OCI-LY3 (cell line): ENCODE measurements at regions not wholly inside any gene's neighbourhood (a gene's known extent, or its start where the extent isn't known, plus 50 kb on each side); places are given as distances from the start of the nearest gene placed in this dataset.

Experiments
- H2AFZ ChIP-seq: fragments of 200-600, 300-600 bp; shearing (Covaris generic); 2 replicates; pipeline ENCODE4 v1.6.0; 2014; ENCODE audit warnings: antibody characterized with exemption, low read depth, low read length
- H3K27ac ChIP-seq: fragments of 200-600, 300-600 bp; sonication (generic); 2 replicates; pipeline ENCODE4 v1.5.1; 2014; ENCODE audit warnings: mild to moderate bottlenecking, low read length, moderate library complexity, mixed read lengths
- H3K27me3 ChIP-seq: fragments of 200-600, 300-600 bp; sonication (generic); 2 replicates; pipeline ENCODE4 v1.6.1; 2014; ENCODE audit warnings: low read depth, low read length, mixed read lengths
- H3K36me3 ChIP-seq: fragments of 200-600, 300-600 bp; sonication (generic); replicated peaks from 2 replicates; pipeline ENCODE3; 2014; ENCODE audit warnings: low read depth, low read length, mixed read lengths
- H3K4me1 ChIP-seq: fragments of 300-600, 200-600 bp; sonication (generic); 2 replicates; pipeline ENCODE4 v1.6.1; 2014; ENCODE audit warnings: low read length, mixed read lengths
- H3K4me2 ChIP-seq: fragments of 200-600, 300-600 bp; sonication (generic); 2 replicates; pipeline ENCODE4 v1.6.1; 2014; ENCODE audit warnings: low read length, mixed read lengths
- H3K4me3 ChIP-seq: fragments of 300-600, 200-600 bp; sonication (generic); 2 replicates; pipeline ENCODE4 v1.5.1; 2014; ENCODE audit warnings: antibody characterized with exemption, mild to moderate bottlenecking, low read length, moderate library complexity
- H3K79me2 ChIP-seq: fragments of 300-600, 200-600 bp; shearing (Covaris generic); 2 replicates; pipeline ENCODE4 v1.6.1; 2014; ENCODE audit warnings: mild to moderate bottlenecking, low read length, mixed read lengths
- H3K9ac ChIP-seq: fragments of 300-600, 200-600 bp; shearing (Covaris generic); 2 replicates; pipeline ENCODE4 v1.6.0; 2014; ENCODE audit warnings: mild to moderate bottlenecking, low read length, moderate library complexity
- H3K9me3 ChIP-seq: fragments of 200-600, 300-600 bp; shearing (Covaris generic); 2 replicates; pipeline ENCODE4 v1.6.1; 2014; ENCODE audit warnings: low read length, mixed read lengths; ENCODE audit not compliant: insufficient read depth
- H4K20me1 ChIP-seq: fragments of 200-600, 300-600 bp; sonication (generic); 2 replicates; pipeline ENCODE4 v1.6.1; 2016; ENCODE audit warnings: low read length, mixed read lengths; ENCODE audit not compliant: insufficient read depth
- EZH2phosphoT487 ChIP-seq: fragments of 200-600 bp; shearing (Covaris generic); IDR thresholded peaks from 2 replicates; pipeline ENCODE4 v1.6.1; 2018; ENCODE audit warnings: antibody characterized with exemption, mixed run types, low read depth
- TF ChIP-seq, protein P1 (sequence below): fragments of 200-600, 300-600 bp; sonication (generic); IDR thresholded peaks from 2 replicates; pipeline ENCODE4 v1.5.1; 2014; ENCODE audit warnings: antibody characterized with exemption, low read length, low read depth

DNA sequence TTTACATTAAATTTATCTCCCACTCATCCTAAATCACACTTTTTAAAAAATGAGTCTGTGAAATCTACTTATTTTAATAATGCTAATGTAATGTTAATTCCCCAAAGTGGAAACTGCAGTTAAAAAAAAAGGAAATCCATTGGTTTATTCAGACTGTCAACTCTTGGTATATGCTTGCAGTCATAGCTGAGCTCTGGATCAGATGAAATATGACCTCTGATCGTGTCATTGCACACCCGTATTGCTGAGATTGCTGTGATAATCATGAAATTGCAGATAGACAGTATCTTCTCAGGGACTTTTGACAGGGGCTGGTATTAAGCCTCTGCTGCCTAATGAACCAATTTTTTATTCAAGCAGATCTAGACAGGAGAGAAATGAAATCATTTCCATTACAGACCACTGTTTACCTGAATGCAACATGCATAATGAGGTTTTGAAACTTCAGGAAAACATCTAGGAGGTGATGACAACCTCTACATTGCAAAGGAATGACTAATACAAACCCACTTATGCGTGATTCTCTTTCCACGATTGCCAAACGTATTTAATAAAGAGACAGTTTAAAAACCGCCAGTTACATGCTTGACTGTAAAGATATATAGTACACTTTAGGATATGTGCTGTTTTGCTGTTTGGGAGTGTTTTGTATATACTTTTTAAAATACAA, 138.3 kb upstream of the PUDP start:
- no peak overlapping the region for H3K4me2 ChIP-seq
- no peaks in the 10 kb centered on the region for H3K27me3 ChIP-seq
- H4K20me1 ChIP-seq, result no peaks in the 10 kb centered on the region
- no peak overlapping the region for H3K27ac ChIP-seq
- H3K79me2 ChIP-seq, result no peaks in the 10 kb centered on the region
- no peaks in the 10 kb centered on the region for H3K4me1 ChIP-seq
- H2AFZ ChIP-seq, result no peak overlapping the region
- H3K9ac ChIP-seq, result no peak overlapping the region
- H3K9me3 ChIP-seq, result no peaks in the 10 kb centered on the region
- no peak overlapping the region for H3K4me3 ChIP-seq
- no peaks in the 10 kb centered on the region for H3K36me3 ChIP-seq
- TF ChIP-seq EZH2phosphoT487, result no peak
- TF ChIP-seq, protein P1, sequence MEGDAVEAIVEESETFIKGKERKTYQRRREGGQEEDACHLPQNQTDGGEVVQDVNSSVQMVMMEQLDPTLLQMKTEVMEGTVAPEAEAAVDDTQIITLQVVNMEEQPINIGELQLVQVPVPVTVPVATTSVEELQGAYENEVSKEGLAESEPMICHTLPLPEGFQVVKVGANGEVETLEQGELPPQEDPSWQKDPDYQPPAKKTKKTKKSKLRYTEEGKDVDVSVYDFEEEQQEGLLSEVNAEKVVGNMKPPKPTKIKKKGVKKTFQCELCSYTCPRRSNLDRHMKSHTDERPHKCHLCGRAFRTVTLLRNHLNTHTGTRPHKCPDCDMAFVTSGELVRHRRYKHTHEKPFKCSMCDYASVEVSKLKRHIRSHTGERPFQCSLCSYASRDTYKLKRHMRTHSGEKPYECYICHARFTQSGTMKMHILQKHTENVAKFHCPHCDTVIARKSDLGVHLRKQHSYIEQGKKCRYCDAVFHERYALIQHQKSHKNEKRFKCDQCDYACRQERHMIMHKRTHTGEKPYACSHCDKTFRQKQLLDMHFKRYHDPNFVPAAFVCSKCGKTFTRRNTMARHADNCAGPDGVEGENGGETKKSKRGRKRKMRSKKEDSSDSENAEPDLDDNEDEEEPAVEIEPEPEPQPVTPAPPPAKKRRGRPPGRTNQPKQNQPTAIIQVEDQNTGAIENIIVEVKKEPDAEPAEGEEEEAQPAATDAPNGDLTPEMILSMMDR, result no peak

DNA sequence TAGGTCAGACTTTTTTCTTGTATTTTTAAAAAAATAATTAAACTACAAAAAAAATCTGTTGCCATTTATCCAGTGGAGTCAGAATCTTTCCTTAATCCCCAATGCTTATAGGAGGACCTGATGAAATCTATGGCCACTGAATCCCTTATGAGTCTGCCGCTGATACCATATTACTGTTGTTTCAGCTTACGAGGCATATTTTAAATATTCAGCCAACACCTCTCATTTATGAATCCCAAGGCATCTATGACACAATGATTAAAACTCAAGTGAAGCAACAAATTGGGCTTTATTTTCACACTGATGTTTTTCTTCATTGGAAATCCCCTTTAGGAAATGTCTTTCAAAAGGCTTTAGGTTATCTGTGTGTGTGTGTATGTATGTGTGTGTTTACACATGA, 137.8 kb upstream of the PUDP start:
- H3K36me3 ChIP-seq, result no peaks in the 10 kb centered on the region
- no peaks in the 10 kb centered on the region for H3K9me3 ChIP-seq
- no peak overlapping the region for H3K4me3 ChIP-seq
- H2AFZ ChIP-seq, result no peak overlapping the region
- no peak overlapping the region for H3K27ac ChIP-seq
- H3K79me2 ChIP-seq, result no peaks in the 10 kb centered on the region
- H4K20me1 ChIP-seq, result no peaks in the 10 kb centered on the region
- no peak overlapping the region for H3K9ac ChIP-seq
- no peaks in the 10 kb centered on the region for H3K27me3 ChIP-seq
- H3K4me2 ChIP-seq, result no peak overlapping the region
- H3K4me1 ChIP-seq, result no peaks in the 10 kb centered on the region
- TF ChIP-seq, protein P1, result no peak
- no peak for TF ChIP-seq EZH2phosphoT487

DNA sequence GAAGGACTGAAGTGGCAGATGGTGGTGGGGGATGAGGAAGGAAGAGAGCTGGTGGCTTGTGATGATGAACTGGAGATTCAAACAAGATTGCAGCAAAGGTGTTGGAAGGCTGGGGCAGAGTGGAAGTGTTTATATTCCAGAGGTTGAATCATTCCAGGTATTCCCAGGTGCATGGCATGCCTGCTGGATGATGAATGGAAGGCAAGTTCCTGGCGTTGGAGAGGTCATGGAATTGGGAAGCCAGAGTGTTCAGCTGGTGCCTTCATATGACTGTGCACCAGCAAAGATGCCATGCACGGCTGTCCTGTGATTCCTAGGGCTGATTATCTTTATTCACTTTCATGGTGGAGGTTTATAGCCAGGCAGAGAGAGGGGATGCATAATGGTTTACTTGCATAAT, 135.8 kb upstream of the PUDP start:
- H3K79me2 ChIP-seq, result no peaks in the 10 kb centered on the region
- no peaks in the 10 kb centered on the region for H3K4me1 ChIP-seq
- H3K4me2 ChIP-seq, result no peak overlapping the region
- H2AFZ ChIP-seq, result no peak overlapping the region
- no peak overlapping the region for H3K27ac ChIP-seq
- H4K20me1 ChIP-seq, result no peaks in the 10 kb centered on the region
- TF ChIP-seq, protein P1, result no peak
- no peak for TF ChIP-seq EZH2phosphoT487
- H3K27me3 ChIP-seq, result no peaks in the 10 kb centered on the region
- H3K4me3 ChIP-seq, result no peak overlapping the region
- no peak overlapping the region for H3K9ac ChIP-seq
- H3K36me3 ChIP-seq, result no peaks in the 10 kb centered on the region
- H3K9me3 ChIP-seq, result no peaks in the 10 kb centered on the region

DNA sequence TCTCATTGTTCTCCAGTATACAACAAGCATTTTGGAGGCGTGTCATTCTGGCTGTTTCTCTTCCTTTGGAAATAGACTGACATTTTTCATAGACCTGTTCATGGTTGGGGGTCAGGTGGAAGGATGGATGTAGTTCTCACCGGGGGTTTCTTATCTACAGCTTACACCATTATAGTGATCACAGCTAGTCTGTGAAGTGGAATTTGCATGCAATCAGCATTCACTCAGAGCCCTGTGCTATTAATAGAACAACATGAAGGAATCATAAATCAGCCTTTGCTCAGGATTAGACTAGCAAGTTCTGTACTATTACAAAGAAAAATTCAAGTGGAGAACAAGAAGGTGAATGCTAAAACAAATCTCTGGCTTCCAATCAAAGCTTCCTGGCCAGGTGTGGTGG, 132.6 kb upstream of the PUDP start:
- no peak overlapping the region for H3K27ac ChIP-seq
- H3K4me3 ChIP-seq, result no peak overlapping the region
- H3K27me3 ChIP-seq, result no peaks in the 10 kb centered on the region

More for the DNA sequence above, 132.6 kb upstream of the PUDP start:
- no peak overlapping the region for H2AFZ ChIP-seq
- H3K4me1 ChIP-seq, result no peaks in the 10 kb centered on the region
- H3K9me3 ChIP-seq, result no peaks in the 10 kb centered on the region
- H3K9ac ChIP-seq, result no peak overlapping the region
- TF ChIP-seq EZH2phosphoT487, result no peak
- TF ChIP-seq, protein P1, result no peak
- H3K36me3 ChIP-seq, result no peaks in the 10 kb centered on the region
- no peaks in the 10 kb centered on the region for H4K20me1 ChIP-seq
- H3K79me2 ChIP-seq, result no peaks in the 10 kb centered on the region
- H3K4me2 ChIP-seq, result no peak overlapping the region
